GM13977 (cell line): ENCODE measurements at regions not wholly inside any gene's neighbourhood (a gene's known extent, or its start where the extent isn't known, plus 50 kb on each side); places are given as distances from the start of the nearest gene placed in this dataset.

ENCODE experiments used
- DNase-seq: peaks from one replicate; pipeline ENCODE4 v3.0.0; 2012; ENCODE audit warnings: low spot score
- CTCF ChIP-seq: IDR thresholded peaks from 2 replicates; pipeline ENCODE4 v1.5.1; 2012; ENCODE audit warnings: mild to moderate bottlenecking, control low read depth; ENCODE audit not compliant: insufficient read depth; ENCODE audit errors: extremely low read depth, missing control alignments
- in situ Hi-C: fragments of 300-500 bp; cut with MboI; formaldehyde crosslinking; loops from one replicate; pipeline ENCODE4 v1.12.0; 2022; ENCODE audit warnings: low sequenced_read_pairs, low pct_unique_long_range_greater_than_20kb, mixed read lengths, inconsistent platforms; ENCODE audit not compliant: unreplicated experiment

DNA sequence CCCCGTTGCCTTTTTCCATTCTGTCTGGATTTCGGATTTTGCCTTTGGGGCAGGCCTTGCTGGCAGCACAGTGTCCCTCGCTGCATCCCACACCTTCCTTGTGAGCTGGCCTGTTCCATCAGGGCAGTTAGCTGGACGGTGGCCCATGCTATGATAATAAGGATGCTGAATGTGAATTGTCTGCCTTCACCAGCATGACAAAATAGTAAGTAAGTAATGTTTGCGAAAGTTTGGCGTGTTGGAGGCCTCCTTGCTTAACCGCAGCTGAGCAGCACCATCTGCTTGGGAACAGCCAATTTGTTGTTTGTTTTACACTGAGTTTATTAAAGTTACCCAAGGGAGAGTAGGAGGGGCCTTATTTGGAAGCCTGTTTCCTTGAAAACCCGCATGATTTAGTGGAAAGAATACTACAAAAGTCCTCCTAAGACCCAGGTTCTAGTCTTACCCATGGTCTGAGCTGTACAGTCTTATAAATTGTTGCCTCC, 469.7 kb upstream of the FANCL start:
- no peak for DNase-seq
- no peak for TF ChIP-seq CTCF
- in situ Hi-C loops: no loop called here

- TF ChIP-seq CTCF: no peak
- no peak for DNase-seq
- in situ Hi-C loops: no loop called here
These were observed 468.7 kb upstream of the FANCL start for GRCh38 chr2:58709687-58710354.

DNA sequence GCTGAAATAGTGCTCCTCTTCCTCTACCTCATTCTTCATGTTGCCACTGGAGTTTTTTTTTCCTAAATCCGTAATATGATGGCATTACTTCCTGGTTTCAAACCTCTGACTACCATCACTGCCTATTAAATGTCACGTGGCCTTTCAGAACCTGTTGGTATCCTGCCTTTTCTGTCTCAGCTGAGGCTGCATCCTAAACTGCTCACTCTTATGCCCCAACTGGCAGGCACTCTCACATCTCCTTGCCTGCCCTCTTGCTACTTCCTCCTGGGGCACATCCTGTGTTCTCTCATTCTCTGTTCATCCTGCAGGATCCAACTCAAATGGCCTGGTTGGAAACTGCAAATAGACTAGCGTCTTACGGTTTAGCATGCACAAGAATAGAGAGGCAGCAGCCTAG, 468.1 kb upstream of the FANCL start:
- DNase-seq: no peak
- no peak for TF ChIP-seq CTCF
- in situ Hi-C loops: no loop called here

DNA sequence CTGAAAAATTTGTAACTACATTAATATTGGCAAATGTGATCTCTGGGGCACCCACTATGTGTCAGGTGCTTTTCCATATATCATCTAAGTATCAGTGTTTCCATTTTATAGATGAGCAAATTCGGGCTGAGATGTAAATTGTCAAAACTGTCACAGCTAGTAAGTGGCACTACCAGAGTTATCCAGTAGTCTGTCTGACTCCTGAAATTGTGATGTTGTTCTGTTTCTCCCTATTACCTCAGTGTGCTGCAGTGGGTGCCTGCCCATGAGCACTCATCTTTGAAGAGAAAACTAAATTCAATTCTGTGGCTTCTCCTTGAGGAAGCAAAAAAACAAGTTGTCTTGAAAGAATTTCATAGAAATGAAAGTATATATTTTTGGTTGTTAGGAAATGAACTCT, 467.4 kb upstream of the FANCL start:
- in situ Hi-C loops: no loop called here
- no peak for TF ChIP-seq CTCF
- no peak for DNase-seq

DNA sequence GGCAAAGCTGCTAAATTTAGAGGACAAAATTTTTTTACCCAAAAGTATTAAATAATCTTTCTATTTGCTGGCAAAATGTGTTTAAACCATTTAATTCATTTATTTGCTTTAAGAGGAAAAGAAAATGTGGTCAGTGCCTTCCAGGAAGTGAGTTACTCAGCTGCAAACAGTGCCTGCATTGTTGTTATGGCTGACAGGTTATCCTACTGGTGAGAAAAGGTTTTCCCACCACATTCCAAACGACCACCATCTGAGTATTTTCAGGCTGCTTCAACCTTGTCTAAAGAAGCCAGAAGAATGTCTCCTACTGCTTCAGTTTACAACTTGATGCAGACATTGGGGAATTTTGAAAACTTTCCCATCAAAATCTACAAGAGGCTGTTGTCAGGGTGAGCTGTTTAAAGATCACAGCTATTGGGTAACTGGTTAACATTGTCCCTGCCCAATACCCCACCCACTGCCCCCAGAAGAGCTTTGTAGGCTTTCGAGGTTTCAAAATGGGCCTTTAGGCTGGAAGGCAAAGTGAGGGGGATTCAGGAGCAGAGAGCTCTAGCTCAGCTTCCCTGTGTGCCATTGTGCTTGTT, 461.3 kb upstream of the FANCL start:
- in situ Hi-C loops: no loop called here

DNA sequence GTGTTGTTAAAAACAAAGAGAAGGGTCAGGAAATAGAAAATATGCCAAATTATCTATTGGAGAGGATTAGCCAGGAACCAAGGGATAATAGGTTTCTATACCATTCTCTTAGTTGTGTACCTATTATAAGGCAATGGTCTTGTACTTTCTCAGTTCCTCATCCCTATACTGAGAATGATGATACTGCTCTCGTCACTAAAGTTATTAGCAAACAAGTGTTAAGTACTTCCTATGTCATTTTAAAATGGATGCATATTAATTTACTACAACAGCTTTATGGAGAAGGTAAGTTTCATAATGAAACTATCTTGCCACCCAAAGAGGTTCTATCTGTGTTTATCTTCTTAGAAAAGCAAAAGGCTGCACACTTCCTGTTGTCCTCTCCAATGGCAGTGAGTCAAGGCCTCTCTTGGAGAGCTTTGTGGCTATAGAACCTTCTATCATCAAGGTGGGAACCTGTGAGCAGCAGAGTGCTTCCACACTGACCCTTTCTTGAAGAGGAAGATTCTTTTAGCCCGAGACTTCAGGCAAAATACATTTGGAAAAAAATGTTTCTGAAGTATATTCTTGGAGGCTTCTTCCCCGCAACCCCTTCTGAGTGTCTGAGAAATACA, 460.7 kb upstream of the FANCL start:
- in situ Hi-C loops: no loop called here
- TF ChIP-seq CTCF: no peak
- DNase-seq: no peak

More for the DNA sequence above, 461.3 kb upstream of the FANCL start:
- TF ChIP-seq CTCF: no peak
- DNase-seq: no peak
